DMS79 treated with DMSO at 0.1 percent for 48 hours (cell line): ENCODE measurements at regions not wholly inside any gene's neighbourhood (a gene's known extent, or its start where the extent isn't known, plus 50 kb on each side); places are given as distances from the start of the nearest gene placed in this dataset.
"Not testable (repeated sequence)": the region's sequence is repeated elsewhere in the genome, so short reads cannot be mapped to it uniquely, and the experiment has no call there.

Source experiments
- DNase-seq: peaks from one replicate; lab custom pipeline; 2025; lab: John Stamatoyannopoulos, UW

DNA sequence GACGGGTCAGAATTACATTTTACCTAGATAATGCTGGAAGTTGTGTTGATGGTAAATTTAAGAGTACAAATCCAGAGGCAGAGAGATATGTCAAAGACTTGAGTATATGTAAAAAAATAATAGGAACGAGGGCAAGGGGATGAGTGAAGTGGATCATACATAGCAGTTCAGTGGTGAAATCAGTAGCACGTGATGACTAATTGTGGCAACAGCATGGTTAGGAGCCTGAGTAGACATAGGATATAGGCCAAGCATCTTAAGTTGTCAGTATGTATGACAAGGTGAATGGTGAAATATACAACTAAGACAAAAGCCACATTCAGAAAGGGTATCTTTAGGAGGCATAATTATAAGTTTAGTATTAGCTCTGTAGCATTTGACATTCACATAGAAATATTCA lies 826.5 kb upstream of the PIK3C3 start:
- DNase-seq = no peak

DNA sequence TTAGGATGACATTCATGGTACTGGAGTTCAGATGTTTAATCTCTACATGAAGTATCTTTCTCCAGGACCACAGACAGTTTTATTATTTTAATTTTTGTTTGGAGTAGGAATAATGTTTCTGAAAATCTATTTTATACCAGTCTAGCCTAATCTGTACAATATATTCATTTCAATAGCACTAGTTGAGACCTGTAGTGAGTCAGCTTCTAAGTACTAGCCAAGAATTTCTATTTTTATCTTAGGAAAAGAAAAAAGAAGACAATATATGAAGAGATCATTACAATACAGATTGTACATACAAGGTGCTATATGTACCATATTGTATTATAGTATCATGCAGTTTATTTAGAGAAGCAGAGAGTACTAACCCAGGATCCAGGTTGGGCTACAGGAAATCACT lies 826.9 kb upstream of the PIK3C3 start:
- no peak for DNase-seq

DNA sequence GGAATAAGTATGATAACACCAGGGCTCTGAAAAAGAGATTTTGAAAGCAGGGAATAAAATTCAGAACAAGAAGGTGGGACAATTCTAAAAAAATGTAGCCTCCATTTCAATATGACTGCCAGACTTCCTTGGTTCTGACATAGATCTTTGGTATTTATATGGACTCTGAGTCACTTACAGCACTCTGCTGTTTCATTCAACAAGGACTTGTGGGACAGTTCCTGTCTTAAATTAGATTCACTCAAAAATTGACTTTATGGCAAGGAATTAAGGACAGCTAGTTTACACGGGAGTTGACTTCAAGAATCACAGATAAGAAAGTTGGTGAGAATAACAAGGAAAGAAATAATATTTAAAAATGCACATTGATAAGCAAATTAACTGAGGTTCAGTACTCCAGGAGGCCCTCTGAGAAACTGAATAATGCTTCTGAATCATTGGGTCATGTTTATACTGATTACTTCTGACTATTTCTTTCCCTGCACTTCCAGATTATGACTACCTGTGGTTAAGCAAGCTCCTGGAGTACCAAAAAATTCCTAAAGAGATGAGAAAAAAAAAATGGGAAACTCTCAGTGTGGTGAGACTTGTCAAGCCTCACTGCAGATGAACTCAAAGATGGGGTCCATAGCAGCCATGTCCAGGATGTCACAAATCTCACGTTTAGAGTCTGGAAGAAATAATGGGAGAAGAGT lies 828.3 kb upstream of the PIK3C3 start:
- DNase-seq = no peak

- DNase-seq = no peak
Measured at GRCh38 chr18:41121116-41121826, 833.8 kb upstream of the PIK3C3 start.

DNA sequence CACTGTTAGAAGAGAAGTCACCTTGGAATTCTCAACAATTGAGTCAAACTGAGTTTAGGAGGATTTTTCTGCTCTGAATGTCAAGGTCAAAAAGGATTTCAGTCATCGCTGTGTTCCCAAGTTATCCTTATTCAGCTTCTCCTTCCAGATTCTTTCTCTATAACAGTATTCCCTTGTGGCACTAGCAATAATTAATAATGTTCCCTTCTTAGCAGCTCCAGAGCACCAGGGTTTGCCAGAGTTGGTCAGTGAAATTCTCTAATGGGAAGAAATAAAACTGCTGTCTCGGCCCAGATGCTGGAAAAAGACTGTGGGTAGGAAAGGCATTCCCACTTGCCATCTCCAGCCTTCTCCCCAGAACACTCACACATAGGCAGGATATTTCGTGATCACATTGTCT lies 836.0 kb upstream of the PIK3C3 start:
- no peak for DNase-seq

GRCh38 chr18:41113885-41114482 lies 841.0 kb upstream of the PIK3C3 start:
- no peak for DNase-seq

DNA sequence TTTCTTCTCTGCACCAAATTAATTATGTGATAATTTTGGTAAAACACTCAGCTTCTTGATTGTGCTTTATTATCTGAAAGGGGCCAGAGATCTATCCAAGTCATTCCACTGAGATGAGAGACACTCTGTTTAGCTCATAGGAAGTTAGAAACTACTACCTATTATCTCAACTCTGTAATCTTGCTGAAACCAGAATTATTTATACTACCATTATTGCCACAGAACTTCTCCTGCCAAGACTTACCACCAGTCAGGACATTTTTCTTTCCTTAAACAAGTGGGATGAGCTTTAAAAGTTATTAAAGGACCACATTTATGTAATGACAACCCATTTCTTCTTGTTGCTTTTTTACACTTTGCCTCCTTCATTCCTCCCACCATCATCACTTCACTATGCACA lies 855.6 kb upstream of the PIK3C3 start:
- DNase-seq = no peak

GRCh38 chr18:41096504-41096903 lies 858.5 kb upstream of the PIK3C3 start:
- no peak for DNase-seq

- no peak for DNase-seq
Measured at GRCh38 chr18:41077076-41077475, 878.0 kb upstream of the PIK3C3 start.

- no peak for DNase-seq
Measured at GRCh38 chr18:41075212-41075611, 879.8 kb upstream of the PIK3C3 start.

- DNase-seq = no peak
Measured at GRCh38 chr18:41073372-41073954, 881.6 kb upstream of the PIK3C3 start.

- DNase-seq = no peak
Measured at GRCh38 chr18:41072946-41073345, 882.1 kb upstream of the PIK3C3 start.

GRCh38 chr18:41071826-41072225 lies 883.2 kb upstream of the PIK3C3 start:
- DNase-seq = no peak

- no peak for DNase-seq
Measured at GRCh38 chr18:41069167-41069566, 885.9 kb upstream of the PIK3C3 start.

GRCh38 chr18:41064916-41065315 lies 890.1 kb upstream of the PIK3C3 start:
- no peak for DNase-seq

DNA sequence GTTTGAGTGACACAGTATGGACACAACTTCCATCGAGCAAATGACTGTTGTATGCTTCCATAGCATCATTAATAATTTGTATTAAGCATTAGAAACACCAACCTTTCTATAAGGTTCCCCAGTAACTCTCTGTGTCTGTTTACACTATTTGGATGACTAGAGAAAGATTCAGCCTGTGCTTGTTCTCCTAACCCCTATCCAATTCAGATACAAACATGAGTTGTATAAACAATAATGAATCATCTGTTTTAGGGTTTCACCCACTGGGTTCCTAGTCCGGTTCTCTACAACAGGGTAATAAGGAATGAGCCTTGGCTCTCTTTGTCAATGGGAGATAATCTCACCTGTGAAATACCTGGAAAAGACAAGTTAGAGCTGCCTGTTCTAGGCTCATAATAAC lies 894.1 kb upstream of the PIK3C3 start:
- DNase-seq = no peak

DNA sequence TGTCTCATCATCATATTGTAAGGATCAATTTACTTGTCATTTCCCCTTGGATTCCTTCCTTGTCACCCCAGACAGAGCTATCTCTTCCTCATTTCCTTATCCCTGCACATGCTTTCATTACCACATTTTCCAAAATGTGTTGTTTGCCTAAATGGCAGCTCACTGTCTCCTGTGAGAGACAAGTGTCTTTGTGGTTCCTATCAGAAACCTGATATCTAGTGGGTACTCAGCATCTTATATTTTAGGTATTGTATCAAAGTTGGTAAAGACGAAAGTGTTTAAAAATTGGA lies 896.0 kb upstream of the PIK3C3 start:
- no peak for DNase-seq

DNA sequence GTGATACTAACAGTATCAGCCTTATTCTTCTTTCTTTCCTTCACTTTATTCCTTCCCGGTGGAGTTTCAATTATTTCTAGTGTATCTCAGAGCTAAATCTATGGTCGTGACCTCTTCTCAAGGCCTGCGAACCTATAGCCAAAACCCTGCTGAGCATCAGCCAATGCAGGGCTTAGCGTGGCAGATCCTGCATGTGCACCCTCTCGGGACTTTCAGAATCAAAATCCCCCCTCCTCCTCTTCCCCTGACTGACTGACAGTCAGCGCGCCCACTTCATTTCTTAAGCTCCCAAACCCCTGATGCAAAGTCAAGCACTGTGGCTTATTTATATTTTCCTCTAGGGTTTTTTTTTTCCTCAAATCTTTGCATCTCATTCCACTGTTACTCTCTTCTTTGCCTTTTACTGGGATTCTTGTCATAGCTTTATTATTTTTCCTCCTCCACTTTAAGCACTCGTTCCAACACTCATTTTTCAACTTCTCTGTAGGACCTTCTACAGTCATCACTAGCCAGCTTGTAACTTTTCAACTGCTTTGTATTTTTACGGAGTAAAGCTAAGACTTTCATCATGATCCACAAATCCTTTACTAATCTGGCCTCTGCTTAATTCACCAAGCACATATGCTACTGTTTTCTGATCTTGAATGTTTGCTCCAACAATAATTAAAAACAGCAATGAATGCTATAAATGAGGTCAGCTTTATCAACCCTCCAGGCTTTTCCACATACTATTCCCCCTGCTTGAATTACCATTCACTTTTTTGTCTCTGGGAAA lies 896.5 kb upstream of the PIK3C3 start:
- DNase-seq = no peak

GRCh38 chr18:41052625-41053024 lies 902.4 kb upstream of the PIK3C3 start:
- no peak for DNase-seq

DNA sequence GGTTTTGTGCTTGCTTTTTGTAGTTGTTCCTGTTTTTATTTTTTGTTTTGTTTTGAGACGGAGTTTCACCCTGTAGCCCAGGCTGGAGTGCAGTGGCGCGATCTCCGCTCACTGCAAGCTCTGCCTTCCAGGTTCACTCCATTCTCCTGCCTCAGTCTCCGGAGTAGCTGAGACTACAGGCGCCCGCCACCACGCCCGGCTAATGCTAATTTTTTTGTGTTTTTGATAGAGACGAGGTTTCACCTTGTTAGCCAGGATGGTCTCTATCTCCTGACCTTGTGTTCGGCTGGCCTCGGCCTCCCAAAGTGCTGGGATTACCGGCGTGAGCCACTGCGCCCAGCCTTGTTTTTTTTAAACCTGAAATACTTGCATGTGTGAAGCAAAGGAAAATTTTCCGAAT lies 908.8 kb upstream of the PIK3C3 start:
- DNase-seq = not testable (repeated sequence)

GRCh38 chr18:41043876-41044275 lies 911.2 kb upstream of the PIK3C3 start:
- no peak for DNase-seq

DNA sequence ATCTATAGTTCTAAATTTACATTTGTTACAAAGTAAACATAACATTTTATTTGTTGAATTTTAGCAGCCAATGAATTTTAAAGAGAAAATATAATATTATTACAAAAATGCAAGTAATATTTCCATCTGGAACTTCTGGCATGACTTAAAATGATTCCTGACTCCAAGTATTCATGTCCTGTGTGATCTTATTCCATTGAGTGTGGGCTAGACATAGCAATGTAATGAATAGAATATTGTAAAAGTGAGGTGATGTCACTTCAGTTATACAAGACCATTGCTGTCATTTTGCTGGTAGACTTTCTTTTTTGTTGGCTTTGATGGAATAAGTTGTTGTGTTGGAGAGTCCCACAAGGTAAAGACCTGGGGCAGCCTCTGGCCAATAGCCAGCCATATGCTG lies 912.2 kb upstream of the PIK3C3 start:
- DNase-seq = no peak

DNA sequence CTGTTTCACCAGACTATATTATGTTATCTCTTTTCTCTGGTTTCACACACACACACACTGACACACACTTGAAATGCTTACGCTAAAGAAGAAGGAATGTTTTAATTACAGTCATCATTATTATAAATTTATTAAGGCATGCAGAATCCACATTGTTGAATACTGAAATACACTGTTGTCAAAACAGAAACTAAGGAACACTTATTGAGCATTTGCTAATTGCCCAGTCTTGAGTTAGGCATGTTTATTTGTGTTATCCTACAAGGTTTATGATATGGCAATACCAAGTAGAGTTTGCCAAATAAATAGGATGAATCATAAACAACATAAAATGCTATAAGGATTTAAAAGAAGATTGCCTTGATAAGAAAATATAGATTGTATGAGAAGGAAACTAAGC lies 917.0 kb upstream of the PIK3C3 start:
- DNase-seq = no peak
